Liver (tissue), 7 donors: ENCODE measurements at regions not wholly inside any gene's neighbourhood (a gene's known extent, or its start where the extent isn't known, plus 50 kb on each side); places are given as distances from the start of the nearest gene placed in this dataset.

Source experiments
- DNase-seq: peaks from one replicate; pipeline ENCODE4 v3.0.0-alpha.2; 2017; ENCODE audit warnings: low spot score
- H3K27ac ChIP-seq, 2 donors: one replicate each; pipeline ENCODE4 v1.7.0; 2013; ENCODE audit warnings: inconsistent platforms in 2 of 2, low read length in 2 of 2, control low read depth in 1 of 2, low read depth in 1 of 2, mild to moderate bottlenecking in 1 of 2
- H3K27me3 ChIP-seq, 4 donors: one replicate each; pipeline versions ENCODE4 v1.6.1 to v1.7.0; 2013; ENCODE audit warnings: low read length in 3 of 4, inconsistent platforms in 1 of 4, mild to moderate bottlenecking in 1 of 4, moderate library complexity in 1 of 4; ENCODE audit not compliant: control insufficient read depth in 4 of 4, insufficient read depth in 4 of 4
- H3K36me3 ChIP-seq, 4 donors: one replicate each; pipeline versions ENCODE4 v1.6.1 to v1.7.0; 2013; ENCODE audit warnings: low read length in 3 of 4, mild to moderate bottlenecking in 3 of 4, low read depth in 1 of 4, moderate library complexity in 1 of 4; ENCODE audit not compliant: control insufficient read depth in 4 of 4, insufficient read depth in 3 of 4
- H3K4me1 ChIP-seq, 4 donors: one replicate each; pipeline versions ENCODE4 v1.6.1 to v1.7.0; 2013; ENCODE audit warnings: low read length in 3 of 4, mild to moderate bottlenecking in 3 of 4, moderate library complexity in 1 of 4; ENCODE audit not compliant: control insufficient read depth in 4 of 4, insufficient read depth in 4 of 4
- H3K4me3 ChIP-seq, 3 donors: one replicate each; pipeline versions ENCODE4 v1.6.1 to v1.7.0; 2013; ENCODE audit warnings: low read length in 3 of 3, control low read depth in 1 of 3, low read depth in 1 of 3, mild to moderate bottlenecking in 1 of 3
- H3K9ac ChIP-seq, 2 donors: one replicate each; pipeline ENCODE4 v1.7.0; 2013; ENCODE audit warnings: low read length in 2 of 2, mild to moderate bottlenecking in 2 of 2, moderate library complexity in 2 of 2, control low read depth in 1 of 2, low read depth in 1 of 2
- H3K9me3 ChIP-seq, 4 donors: one replicate each; pipeline versions ENCODE4 v1.6.1 to v1.7.0; 2013; ENCODE audit warnings: low read length in 3 of 4; ENCODE audit not compliant: control insufficient read depth in 4 of 4
- ATF3 ChIP-seq: IDR thresholded peaks from 2 replicates; pipeline ENCODE4 v1.6.1; 2016; ENCODE audit warnings: antibody characterized with exemption
- EGR1 ChIP-seq, 2 donors: IDR thresholded peaks; 2 replicates each; pipeline ENCODE4 v1.6.1; 2016 to 2018; ENCODE audit warnings: antibody characterized with exemption in 2 of 2, low read depth in 2 of 2
- FOXA1 ChIP-seq: IDR thresholded peaks from 2 replicates; pipeline ENCODE4 v1.6.1; 2016; ENCODE audit warnings: antibody characterized with exemption
- FOXA2 ChIP-seq: IDR thresholded peaks from 2 replicates; pipeline ENCODE4 v1.6.1; 2016; ENCODE audit warnings: antibody characterized with exemption
- GABPA ChIP-seq, 2 donors: IDR thresholded peaks in 1 of 2; conservative IDR thresholded peaks in 1 of 2; 2 replicates each; pipeline ENCODE4 v1.6.1; 2016; ENCODE audit warnings: antibody characterized with exemption in 2 of 2, mild to moderate bottlenecking in 1 of 2, moderate library complexity in 1 of 2
- HNF4A ChIP-seq, 2 donors: conservative IDR thresholded peaks; 2 replicates each; pipeline ENCODE4 v1.6.1; 2016; ENCODE audit warnings: antibody characterized with exemption in 2 of 2, mild to moderate bottlenecking in 2 of 2
- HNF4G ChIP-seq: IDR thresholded peaks from 2 replicates; pipeline ENCODE4 v1.6.1; 2016; ENCODE audit warnings: antibody characterized with exemption
- JUND ChIP-seq, 2 donors: IDR thresholded peaks; 2 replicates each; pipeline ENCODE4 v1.6.1; 2016; ENCODE audit warnings: antibody characterized with exemption in 2 of 2
- MAX ChIP-seq: IDR thresholded peaks from 2 replicates; pipeline ENCODE4 v1.6.1; 2016; ENCODE audit warnings: antibody characterized with exemption
- RAD21 ChIP-seq, 2 donors: IDR thresholded peaks; 2 replicates each; pipeline ENCODE4 v1.6.1; 2016; ENCODE audit warnings: antibody characterized with exemption in 2 of 2, mild to moderate bottlenecking in 2 of 2
- REST ChIP-seq: IDR thresholded peaks from 2 replicates; pipeline ENCODE4 v1.6.1; 2016; ENCODE audit warnings: antibody characterized with exemption, mild to moderate bottlenecking
- RXRA ChIP-seq, 2 donors: IDR thresholded peaks; 2 replicates each; pipeline ENCODE4 v1.6.1; 2017 to 2018; ENCODE audit warnings: antibody characterized with exemption in 2 of 2, mild to moderate bottlenecking in 1 of 2
- SP1 ChIP-seq: IDR thresholded peaks from 2 replicates; pipeline ENCODE4 v1.6.1; 2018; ENCODE audit warnings: antibody characterized with exemption, mild to moderate bottlenecking
- TAF1 ChIP-seq: conservative IDR thresholded peaks from 2 replicates; pipeline ENCODE4 v1.6.1; 2016; ENCODE audit warnings: antibody characterized with exemption, mild to moderate bottlenecking
- YY1 ChIP-seq: IDR thresholded peaks from 2 replicates; pipeline ENCODE4 v1.6.1; 2016; ENCODE audit warnings: antibody characterized with exemption, mild to moderate bottlenecking
- ZBTB33 ChIP-seq: IDR thresholded peaks from 2 replicates; pipeline ENCODE4 v1.6.1; 2016; ENCODE audit warnings: antibody characterized with exemption
- WGBS: extraction: QIAGEN DNeasy Blood & Tissue Kit; methylation state at CpG from one replicate; pipeline ENCODE4 v1.1.7; 2013; 5-methylcytosine and 5-hydroxymethylcytosine counted together
- donor health status: healthy.
- donor health status: healthy.
- donor health status: healthy.
- donor health status: healthy.

GRCh38 chr9:89975024-89975423 is 370.2 kb downstream of the GADD45G start:
- H3K4me3 ChIP-seq, result no peak overlapping the region
- no peak overlapping the region for H3K27ac ChIP-seq
- H3K9me3 ChIP-seq, result no peaks in the 10 kb centered on the region
- WGBS, result 97% methylated on average over 1 of the region's 1 CpG
- DNase-seq, result no peak
- no peak for TF ChIP-seq MAX
- TF ChIP-seq GABPA (IDR thresholded peaks at IDR 0.05 in 1 of 2, conservative IDR thresholded peaks at IDR 0.05 in 1 of 2), result no peak
- no peak for TF ChIP-seq JUND (IDR thresholded peaks at IDR 0.05)
- no peak for TF ChIP-seq ATF3
- TF ChIP-seq ZBTB33, result no peak
- no peak for TF ChIP-seq RXRA (IDR thresholded peaks at IDR 0.05)
- no peak for TF ChIP-seq RAD21 (IDR thresholded peaks at IDR 0.05)
- TF ChIP-seq TAF1, result no peak
- no peak for TF ChIP-seq HNF4A (conservative IDR thresholded peaks at IDR 0.05)
- no peaks in the 10 kb centered on the region for H3K4me1 ChIP-seq
- no peaks in the 10 kb centered on the region for H3K27me3 ChIP-seq
- no peak overlapping the region for H3K9ac ChIP-seq
- H3K36me3 ChIP-seq, result no peaks in the 10 kb centered on the region

GRCh38 chr9:89975630-89976029 is 370.8 kb downstream of the GADD45G start:
- H3K4me3 ChIP-seq, result no peak overlapping the region
- H3K27me3 ChIP-seq, result no peaks in the 10 kb centered on the region
- DNase-seq, result no peak
- 90% methylated on average over 2 of the region's 2 CpGs for WGBS
- H3K27ac ChIP-seq, result no peak overlapping the region
- H3K9ac ChIP-seq, result no peak overlapping the region
- TF ChIP-seq RXRA (IDR thresholded peaks at IDR 0.05) (no peak), HNF4A (conservative IDR thresholded peaks at IDR 0.05) (no peak), REST (no peak), SP1 (no peak), ZBTB33 (no peak), EGR1 (IDR thresholded peaks at IDR 0.05; ENCODE audit: low read depth in 2 of 2) (no peak), HNF4G (no peak), RAD21 (IDR thresholded peaks at IDR 0.05) (no peak), FOXA1 (no peak), FOXA2 (no peak), YY1 (no peak)
- H3K9me3 ChIP-seq, result no peaks in the 10 kb centered on the region
- no peaks in the 10 kb centered on the region for H3K4me1 ChIP-seq
- no peaks in the 10 kb centered on the region for H3K36me3 ChIP-seq
